Fibroblast of villous mesenchyme (primary cell): ENCODE measurements at regions not wholly inside any gene's neighbourhood (a gene's known extent, or its start where the extent isn't known, plus 50 kb on each side); places are given as distances from the start of the nearest gene placed in this dataset.

ENCODE experiments used
- DNase-seq: peaks from one replicate; pipeline ENCODE4 v3.0.0-alpha.2; 2010; ENCODE audit warnings: low read depth
- H3K4me3 ChIP-seq: 2 replicates; pipeline ENCODE4 v1.5.1; 2011; ENCODE audit warnings: low read depth, mild to moderate bottlenecking, low read length
- TF ChIP-seq, protein P1 (sequence below): IDR thresholded peaks from 2 replicates; pipeline ENCODE4 v1.5.1; 2012; ENCODE audit warnings: low read depth, mild to moderate bottlenecking, low read length; ENCODE audit not compliant: insufficient read depth

DNA sequence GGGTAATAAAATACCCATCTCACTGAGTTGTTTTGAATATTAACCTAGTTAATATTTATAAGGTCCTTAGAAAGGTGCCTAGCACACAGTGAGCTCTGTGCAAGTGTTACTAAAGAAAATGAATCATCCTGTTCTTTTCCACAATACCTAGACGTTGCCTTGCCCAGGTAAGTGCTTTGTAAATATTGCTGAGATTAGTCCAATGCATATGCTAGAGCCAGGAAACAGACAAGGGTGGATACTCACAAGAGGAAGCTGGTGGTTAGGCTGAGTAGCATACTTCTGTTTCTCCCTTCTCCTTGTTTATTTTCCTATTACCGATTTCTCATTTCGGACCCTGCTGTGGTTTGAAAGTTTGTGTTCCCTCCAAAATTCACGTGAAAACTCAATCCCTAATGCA lies 58.1 kb upstream of the BARX2 start:
- no peak overlapping the region for H3K4me3 ChIP-seq
- DNase-seq, result no peak
- TF ChIP-seq, protein P1, sequence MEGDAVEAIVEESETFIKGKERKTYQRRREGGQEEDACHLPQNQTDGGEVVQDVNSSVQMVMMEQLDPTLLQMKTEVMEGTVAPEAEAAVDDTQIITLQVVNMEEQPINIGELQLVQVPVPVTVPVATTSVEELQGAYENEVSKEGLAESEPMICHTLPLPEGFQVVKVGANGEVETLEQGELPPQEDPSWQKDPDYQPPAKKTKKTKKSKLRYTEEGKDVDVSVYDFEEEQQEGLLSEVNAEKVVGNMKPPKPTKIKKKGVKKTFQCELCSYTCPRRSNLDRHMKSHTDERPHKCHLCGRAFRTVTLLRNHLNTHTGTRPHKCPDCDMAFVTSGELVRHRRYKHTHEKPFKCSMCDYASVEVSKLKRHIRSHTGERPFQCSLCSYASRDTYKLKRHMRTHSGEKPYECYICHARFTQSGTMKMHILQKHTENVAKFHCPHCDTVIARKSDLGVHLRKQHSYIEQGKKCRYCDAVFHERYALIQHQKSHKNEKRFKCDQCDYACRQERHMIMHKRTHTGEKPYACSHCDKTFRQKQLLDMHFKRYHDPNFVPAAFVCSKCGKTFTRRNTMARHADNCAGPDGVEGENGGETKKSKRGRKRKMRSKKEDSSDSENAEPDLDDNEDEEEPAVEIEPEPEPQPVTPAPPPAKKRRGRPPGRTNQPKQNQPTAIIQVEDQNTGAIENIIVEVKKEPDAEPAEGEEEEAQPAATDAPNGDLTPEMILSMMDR, result no peak

DNA sequence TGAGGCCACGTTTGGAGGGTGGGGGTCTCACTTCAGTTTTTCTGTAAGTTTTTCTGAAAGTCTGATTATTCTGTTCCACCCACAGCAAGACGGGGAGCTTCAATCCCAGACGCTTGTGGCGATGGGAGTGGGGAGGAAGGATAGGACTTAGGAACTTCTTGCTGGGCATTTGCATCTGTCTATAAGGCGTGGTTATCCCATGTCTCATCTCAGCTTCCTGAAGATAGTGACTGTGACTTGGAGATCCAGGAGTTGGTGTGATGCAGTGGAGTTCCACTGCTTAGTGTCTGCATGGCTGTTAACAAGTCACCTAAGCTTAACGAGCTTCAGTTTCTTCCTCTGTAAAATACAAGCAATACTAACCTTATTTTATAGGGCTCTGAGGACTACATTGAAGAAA lies 58.9 kb upstream of the BARX2 start:
- H3K4me3 ChIP-seq, result no peak overlapping the region
- TF ChIP-seq, protein P1, result no peak
- no peak for DNase-seq

DNA sequence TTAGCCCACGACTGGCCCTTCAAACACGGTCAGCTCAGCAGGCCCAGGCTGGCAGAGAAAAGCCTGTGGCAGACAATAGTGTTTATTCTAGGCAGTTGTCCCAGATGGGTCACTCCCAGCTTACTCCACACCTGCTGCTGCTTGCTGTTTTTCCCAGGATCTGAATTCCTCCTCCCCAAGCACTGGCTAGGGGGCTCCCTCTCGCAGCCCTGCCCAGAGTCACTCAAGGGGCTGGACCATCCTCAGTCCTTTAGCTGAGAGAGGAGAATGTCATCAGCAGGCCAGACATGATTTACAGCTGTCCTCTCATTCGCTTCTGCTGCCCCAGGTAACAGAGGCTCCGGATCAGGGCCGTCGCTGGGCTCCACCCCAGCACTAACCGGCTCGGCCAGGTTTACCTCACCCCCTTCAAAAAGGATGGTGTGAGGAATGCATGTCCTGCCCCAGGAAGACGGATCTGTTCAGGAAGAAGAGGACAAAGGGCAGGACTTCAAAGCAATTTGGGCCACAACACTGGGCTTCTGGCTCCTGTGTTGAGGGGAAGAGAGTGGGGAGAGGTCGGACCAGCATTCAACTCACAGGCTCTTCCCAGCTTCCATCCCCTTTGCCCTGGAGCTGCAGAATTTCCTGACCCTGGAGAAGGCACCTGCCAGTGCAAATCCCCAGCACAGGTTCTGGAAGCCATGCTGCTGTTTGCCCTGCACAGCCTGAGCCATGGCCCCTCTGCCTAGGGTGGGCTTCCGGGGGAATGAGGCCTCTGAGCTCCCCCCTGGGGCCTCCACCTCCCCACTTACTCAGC lies 59.7 kb upstream of the BARX2 start:
- TF ChIP-seq, protein P1, result no peak
- no peak overlapping the region for H3K4me3 ChIP-seq
- no peak for DNase-seq

DNA sequence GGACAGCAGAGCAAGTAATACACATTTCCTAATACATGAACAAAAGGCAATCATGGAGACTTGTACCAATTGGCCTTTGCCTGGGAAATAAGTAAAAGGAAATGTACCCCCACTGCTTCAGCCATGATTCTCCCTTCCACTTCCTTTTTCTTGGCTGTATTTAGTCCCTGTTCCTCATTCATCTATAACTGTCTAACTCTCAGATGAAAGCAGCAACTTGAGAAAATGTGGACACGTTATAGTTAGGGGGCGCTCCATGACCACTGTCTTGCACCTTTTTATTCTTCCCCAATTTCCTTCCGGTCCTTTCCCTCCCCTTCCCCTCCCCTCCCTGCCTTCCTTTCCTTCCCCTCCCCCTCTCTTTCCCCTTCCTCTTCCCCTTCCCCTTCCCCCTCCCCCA lies 61.3 kb upstream of the BARX2 start:
- no peak for DNase-seq
- H3K4me3 ChIP-seq, result no peak overlapping the region
- TF ChIP-seq, protein P1, result no peak

DNA sequence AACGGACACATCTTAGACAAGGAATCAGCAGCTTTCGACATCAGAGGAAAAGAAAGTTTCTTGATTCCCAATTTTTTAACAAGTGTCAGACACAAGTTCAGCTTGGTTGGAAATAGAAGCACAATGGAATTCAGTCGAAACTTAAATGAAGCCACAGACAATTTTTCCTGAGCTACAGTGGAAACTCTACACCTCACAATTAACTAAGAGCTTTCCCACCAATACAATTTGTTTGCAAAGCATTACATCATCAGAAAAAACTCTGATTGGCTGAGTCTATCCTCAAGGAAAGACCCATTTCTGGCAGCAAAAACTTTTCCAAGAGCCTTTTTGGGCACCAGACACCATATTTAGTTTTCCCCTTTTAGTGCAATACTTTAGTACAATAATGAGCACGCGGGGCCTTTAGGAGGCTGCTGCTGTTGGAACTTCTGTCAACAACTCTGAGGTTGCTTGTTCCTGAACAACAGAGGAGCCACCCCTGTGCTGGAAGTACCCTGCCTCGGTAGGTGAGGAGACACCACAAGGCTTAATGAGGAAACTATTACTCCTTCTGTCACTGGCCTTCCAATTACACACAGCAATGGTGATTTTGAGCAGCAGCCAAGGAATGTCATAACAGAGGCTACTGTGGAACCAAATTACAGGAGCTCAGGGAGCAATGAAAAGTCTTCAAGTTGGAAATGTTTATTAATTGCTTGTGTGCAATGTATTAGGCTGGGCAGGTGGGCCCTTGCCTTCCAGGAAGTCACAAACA lies 61.9 kb upstream of the BARX2 start:
- DNase-seq, result peak; percentile 27
- no peak overlapping the region for H3K4me3 ChIP-seq

DNA sequence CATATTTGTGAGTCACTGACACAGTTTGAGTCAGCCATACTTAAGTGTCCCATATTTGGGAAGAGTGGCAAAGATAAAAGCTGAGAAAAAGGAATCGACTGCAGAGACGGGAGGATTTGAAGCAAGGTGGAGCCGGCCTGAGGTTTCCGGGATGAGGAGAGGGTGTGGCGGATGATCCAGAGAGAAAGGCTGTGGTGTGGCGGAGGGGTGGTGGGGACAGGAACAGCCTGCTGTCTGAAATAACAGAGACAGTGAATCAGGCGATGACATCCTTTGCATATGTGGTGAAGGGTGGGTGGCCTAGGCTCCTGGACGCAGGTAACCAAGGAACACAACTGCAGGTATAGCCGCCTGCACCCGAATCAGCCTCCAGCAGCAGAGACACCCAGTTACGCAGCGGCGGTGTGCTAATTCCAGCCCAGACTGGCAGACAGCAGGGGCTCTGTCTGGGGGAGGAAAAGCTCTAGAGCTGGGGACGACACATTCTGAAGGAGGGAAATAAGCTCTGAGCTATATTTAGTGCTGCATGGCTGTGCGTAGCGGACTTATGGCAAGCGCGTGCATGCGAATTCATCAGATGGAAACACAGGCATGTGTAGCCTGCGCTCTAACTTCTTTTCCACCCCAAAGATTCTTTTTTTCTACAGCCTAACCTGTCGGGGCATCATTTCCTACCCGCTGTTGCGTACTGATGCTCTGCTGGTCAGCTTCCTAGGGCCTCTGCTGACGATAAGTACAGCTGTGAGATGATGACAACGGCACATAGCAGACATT lies 62.7 kb upstream of the BARX2 start:
- H3K4me3 ChIP-seq, result no peak overlapping the region
- TF ChIP-seq, protein P1, result no peak
- DNase-seq, result no peak

More for the DNA sequence above, 61.9 kb upstream of the BARX2 start:
- TF ChIP-seq, protein P1, result no peak
